HepG2 (cell line): ENCODE measurements at regions not wholly inside any gene's neighbourhood (a gene's known extent, or its start where the extent isn't known, plus 50 kb on each side); places are given as distances from the start of the nearest gene placed in this dataset.
A peak's percentile ranks its signal among the peaks of the same experiment; 100 is the strongest.

ENCODE experiments used
- CAMTA2 ChIP-seq: sonication (generic); formaldehyde crosslinking; IDR thresholded peaks from 2 replicates; pipeline ENCODE4 v1.4.0; 2020; ENCODE audit warnings: mild to moderate bottlenecking, missing genetic modification reagents, borderline replicate concordance
- FOSL1 ChIP-seq: sonication (generic); formaldehyde crosslinking; IDR thresholded peaks from 2 replicates; pipeline ENCODE4 v1.9.0; 2021; ENCODE audit warnings: missing genetic modification reagents, borderline replicate concordance
- GABPB1 ChIP-seq: IDR thresholded peaks from 2 replicates; pipeline ENCODE4 v1.6.1; 2016; ENCODE audit warnings: mild to moderate bottlenecking, missing genetic modification reagents, moderate library complexity, missing compliant biosample characterization
- MTA1 ChIP-seq: sonication (generic); formaldehyde crosslinking; IDR thresholded peaks from 2 replicates; pipeline ENCODE4 v1.4.0; 2020; ENCODE audit warnings: missing genetic modification reagents, mild to moderate bottlenecking, borderline replicate concordance
- MXI1 ChIP-seq: IDR thresholded peaks from 3 replicates; pipeline ENCODE4 v1.6.1; 2012; ENCODE audit warnings: low read depth, low read length, inconsistent platforms, borderline replicate concordance
- NR2F6 ChIP-seq, 2 experiments: IDR thresholded peaks; 2 replicates each; pipeline ENCODE4 v1.6.1; 2016; ENCODE audit warnings: antibody characterized with exemption in 1 of 2, mild to moderate bottlenecking in 1 of 2
- SETDB1 ChIP-seq: sonication (generic); formaldehyde crosslinking; IDR thresholded peaks from 2 replicates; pipeline ENCODE4 v1.5.1; 2020; ENCODE audit warnings: missing genetic modification reagents, mild to moderate bottlenecking, borderline replicate concordance
- SRSF4 ChIP-seq: fragments of 200-400 bp; formaldehyde crosslinking; IDR thresholded peaks from one replicate; pipeline ENCODE4 v1.6.1; 2018; ENCODE audit warnings: mild to moderate bottlenecking, low read depth, low read length, moderate library complexity; ENCODE audit not compliant: poor library complexity, severe bottlenecking
- YY1 ChIP-seq: IDR thresholded peaks from 2 replicates; pipeline ENCODE4 v1.6.1; 2011; ENCODE audit warnings: low read length, low read depth, moderate library complexity, mild to moderate bottlenecking; ENCODE audit not compliant: insufficient read depth, insufficient replicate concordance
- TF ChIP-seq, protein P1 (sequence below): sonication (generic); formaldehyde crosslinking; IDR thresholded peaks from 2 replicates; pipeline ENCODE4 v1.9.0; 2021; ENCODE audit warnings: missing genetic modification reagents, borderline replicate concordance
- TF ChIP-seq, protein P2 (sequence below): sonication (generic); formaldehyde crosslinking; IDR thresholded peaks from 2 replicates; pipeline ENCODE4 v1.4.0; 2020; ENCODE audit warnings: mild to moderate bottlenecking, missing genetic modification reagents
- TF ChIP-seq, protein P3 (sequence below), 2 experiments: fragments of 450-650 bp in 1 of 2; sonication (generic) in 1 of 2; formaldehyde crosslinking in 1 of 2; IDR thresholded peaks; 2 replicates each; pipeline versions ENCODE4 v1.6.1 to v1.8.0; 2016 to 2022; ENCODE audit warnings: antibody characterized with exemption in 1 of 2, mild to moderate bottlenecking in 1 of 2, missing genetic modification reagents in 1 of 2
- TF ChIP-seq, protein P4 (sequence below): sonication (generic); formaldehyde crosslinking; IDR thresholded peaks from 2 replicates; pipeline ENCODE4 v1.5.0; 2020; ENCODE audit warnings: missing genetic modification reagents

DNA sequence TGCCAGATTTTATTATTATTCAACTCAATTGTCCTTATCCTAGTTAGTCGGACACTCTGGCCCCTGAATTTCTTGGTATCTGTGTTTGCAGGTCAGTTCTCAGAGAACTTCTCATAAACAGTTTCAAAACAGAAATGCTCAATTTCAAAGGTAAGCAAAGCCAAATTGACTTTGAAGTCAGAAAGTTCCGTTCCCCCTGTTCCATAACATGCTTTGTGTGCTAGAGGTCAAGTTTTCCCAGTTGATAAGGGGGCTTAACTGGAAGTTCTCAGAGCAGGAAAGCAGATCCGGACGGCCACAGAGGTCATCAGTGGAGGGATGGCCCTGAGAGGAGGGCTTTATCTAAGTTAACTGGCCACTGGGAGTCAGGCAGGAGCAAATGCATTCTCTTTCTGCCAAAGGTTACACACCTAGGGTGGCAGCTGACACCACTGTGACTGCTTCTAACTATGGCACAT lies 417.2 kb downstream of the COG6 start (continued):
- TF ChIP-seq, protein P1, sequence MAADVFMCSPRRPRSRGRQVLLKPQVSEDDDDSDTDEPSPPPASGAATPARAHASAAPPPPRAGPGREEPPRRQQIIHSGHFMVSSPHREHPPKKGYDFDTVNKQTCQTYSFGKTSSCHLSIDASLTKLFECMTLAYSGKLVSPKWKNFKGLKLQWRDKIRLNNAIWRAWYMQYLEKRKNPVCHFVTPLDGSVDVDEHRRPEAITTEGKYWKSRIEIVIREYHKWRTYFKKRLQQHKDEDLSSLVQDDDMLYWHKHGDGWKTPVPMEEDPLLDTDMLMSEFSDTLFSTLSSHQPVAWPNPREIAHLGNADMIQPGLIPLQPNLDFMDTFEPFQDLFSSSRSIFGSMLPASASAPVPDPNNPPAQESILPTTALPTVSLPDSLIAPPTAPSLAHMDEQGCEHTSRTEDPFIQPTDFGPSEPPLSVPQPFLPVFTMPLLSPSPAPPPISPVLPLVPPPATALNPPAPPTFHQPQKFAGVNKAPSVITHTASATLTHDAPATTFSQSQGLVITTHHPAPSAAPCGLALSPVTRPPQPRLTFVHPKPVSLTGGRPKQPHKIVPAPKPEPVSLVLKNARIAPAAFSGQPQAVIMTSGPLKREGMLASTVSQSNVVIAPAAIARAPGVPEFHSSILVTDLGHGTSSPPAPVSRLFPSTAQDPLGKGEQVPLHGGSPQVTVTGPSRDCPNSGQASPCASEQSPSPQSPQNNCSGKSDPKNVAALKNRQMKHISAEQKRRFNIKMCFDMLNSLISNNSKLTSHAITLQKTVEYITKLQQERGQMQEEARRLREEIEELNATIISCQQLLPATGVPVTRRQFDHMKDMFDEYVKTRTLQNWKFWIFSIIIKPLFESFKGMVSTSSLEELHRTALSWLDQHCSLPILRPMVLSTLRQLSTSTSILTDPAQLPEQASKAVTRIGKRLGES = no peak
- TF ChIP-seq, protein P2, sequence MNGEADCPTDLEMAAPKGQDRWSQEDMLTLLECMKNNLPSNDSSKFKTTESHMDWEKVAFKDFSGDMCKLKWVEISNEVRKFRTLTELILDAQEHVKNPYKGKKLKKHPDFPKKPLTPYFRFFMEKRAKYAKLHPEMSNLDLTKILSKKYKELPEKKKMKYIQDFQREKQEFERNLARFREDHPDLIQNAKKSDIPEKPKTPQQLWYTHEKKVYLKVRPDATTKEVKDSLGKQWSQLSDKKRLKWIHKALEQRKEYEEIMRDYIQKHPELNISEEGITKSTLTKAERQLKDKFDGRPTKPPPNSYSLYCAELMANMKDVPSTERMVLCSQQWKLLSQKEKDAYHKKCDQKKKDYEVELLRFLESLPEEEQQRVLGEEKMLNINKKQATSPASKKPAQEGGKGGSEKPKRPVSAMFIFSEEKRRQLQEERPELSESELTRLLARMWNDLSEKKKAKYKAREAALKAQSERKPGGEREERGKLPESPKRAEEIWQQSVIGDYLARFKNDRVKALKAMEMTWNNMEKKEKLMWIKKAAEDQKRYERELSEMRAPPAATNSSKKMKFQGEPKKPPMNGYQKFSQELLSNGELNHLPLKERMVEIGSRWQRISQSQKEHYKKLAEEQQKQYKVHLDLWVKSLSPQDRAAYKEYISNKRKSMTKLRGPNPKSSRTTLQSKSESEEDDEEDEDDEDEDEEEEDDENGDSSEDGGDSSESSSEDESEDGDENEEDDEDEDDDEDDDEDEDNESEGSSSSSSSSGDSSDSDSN (CRISPR knock-in tag) = peak; percentile 28; the same call in 1 of the 2 replicates
- TF ChIP-seq, protein P3, sequence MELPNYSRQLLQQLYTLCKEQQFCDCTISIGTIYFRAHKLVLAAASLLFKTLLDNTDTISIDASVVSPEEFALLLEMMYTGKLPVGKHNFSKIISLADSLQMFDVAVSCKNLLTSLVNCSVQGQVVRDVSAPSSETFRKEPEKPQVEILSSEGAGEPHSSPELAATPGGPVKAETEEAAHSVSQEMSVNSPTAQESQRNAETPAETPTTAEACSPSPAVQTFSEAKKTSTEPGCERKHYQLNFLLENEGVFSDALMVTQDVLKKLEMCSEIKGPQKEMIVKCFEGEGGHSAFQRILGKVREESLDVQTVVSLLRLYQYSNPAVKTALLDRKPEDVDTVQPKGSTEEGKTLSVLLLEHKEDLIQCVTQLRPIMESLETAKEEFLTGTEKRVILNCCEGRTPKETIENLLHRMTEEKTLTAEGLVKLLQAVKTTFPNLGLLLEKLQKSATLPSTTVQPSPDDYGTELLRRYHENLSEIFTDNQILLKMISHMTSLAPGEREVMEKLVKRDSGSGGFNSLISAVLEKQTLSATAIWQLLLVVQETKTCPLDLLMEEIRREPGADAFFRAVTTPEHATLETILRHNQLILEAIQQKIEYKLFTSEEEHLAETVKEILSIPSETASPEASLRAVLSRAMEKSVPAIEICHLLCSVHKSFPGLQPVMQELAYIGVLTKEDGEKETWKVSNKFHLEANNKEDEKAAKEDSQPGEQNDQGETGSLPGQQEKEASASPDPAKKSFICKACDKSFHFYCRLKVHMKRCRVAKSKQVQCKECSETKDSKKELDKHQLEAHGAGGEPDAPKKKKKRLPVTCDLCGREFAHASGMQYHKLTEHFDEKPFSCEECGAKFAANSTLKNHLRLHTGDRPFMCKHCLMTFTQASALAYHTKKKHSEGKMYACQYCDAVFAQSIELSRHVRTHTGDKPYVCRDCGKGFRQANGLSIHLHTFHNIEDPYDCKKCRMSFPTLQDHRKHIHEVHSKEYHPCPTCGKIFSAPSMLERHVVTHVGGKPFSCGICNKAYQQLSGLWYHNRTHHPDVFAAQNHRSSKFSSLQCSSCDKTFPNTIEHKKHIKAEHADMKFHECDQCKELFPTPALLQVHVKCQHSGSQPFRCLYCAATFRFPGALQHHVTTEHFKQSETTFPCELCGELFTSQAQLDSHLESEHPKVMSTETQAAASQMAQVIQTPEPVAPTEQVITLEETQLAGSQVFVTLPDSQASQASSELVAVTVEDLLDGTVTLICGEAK (IDR thresholded peaks at IDR 0.05) = no peak
- TF ChIP-seq, protein P3 (CRISPR knock-in tag; IDR thresholded peaks at IDR 0.05) = no peak; the same call in 1 of the 2 replicates
- TF ChIP-seq, protein P4, sequence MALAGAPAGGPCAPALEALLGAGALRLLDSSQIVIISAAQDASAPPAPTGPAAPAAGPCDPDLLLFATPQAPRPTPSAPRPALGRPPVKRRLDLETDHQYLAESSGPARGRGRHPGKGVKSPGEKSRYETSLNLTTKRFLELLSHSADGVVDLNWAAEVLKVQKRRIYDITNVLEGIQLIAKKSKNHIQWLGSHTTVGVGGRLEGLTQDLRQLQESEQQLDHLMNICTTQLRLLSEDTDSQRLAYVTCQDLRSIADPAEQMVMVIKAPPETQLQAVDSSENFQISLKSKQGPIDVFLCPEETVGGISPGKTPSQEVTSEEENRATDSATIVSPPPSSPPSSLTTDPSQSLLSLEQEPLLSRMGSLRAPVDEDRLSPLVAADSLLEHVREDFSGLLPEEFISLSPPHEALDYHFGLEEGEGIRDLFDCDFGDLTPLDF (CRISPR knock-in tag) = no peak
- TF ChIP-seq SRSF4 = no peak
- TF ChIP-seq NR2F6 (IDR thresholded peaks at IDR 0.05) = peak; percentile 96
- peak; percentile 97 for TF ChIP-seq NR2F6 (CRISPR knock-in tag; IDR thresholded peaks at IDR 0.05)
- TF ChIP-seq YY1 = peak; percentile 13
- TF ChIP-seq GABPB1 (CRISPR knock-in tag) = peak; percentile 22; the same call in 1 of the 2 replicates
- TF ChIP-seq MXI1 = no peak
- peak; percentile 34; the same call in 1 of the 2 replicates for TF ChIP-seq MTA1
- TF ChIP-seq FOSL1 (CRISPR knock-in tag) = peak; percentile 29; the same call in 1 of the 2 replicates
- TF ChIP-seq CAMTA2 (CRISPR knock-in tag) = no peak
- TF ChIP-seq SETDB1 (CRISPR knock-in tag) = no peak
